NCI-H1694 (cell line): ENCODE measurements at regions not wholly inside any gene's neighbourhood (a gene's known extent, or its start where the extent isn't known, plus 50 kb on each side); places are given as distances from the start of the nearest gene placed in this dataset.

Experiments used
- DNase-seq: peaks from one replicate; lab custom pipeline; 2025; lab: John Stamatoyannopoulos, UW

- DNase-seq, result peak; percentile 35
Measured at GRCh38 chr14:39988939-39989338, 556.7 kb upstream of the FBXO33 start.

DNA sequence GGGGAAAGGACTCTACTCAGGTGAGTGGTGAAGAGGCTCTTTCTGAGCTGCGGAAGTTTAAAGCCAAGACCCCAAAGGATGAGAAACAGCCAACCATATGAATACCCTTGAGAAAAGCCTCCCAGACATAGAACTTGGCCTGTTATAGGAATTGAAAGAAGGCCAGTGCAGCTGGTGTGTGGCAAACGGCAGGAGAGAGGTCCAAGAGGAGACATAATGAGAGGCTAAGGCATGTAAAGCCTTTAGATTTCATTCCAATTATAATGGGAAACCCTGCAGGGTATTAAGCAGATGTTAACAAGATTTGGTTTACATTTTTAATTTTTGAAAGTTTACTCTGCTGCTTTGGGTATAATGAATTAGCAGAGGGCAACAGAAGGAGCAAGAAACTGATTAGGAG, 552.1 kb upstream of the FBXO33 start:
- no peak for DNase-seq

DNA sequence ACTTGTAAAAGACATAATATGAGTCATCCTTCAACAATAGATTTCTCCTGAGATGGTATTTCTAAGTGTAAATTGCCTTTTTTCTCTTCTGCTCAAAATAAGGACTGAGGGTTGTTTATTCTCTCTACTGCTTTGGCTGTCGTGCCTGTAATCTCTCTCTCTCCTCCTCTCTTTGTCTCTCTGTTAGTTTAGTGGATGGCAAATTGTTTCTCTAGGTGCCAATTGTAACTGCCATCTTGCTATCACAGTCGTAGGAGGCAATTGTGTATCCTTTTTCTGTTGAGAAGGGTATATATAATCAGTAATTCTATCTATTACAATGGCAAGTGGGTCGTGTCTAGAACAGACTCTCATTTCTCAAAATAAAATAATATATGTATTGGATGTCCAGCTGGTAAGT, 545.0 kb upstream of the FBXO33 start:
- no peak for DNase-seq

DNA sequence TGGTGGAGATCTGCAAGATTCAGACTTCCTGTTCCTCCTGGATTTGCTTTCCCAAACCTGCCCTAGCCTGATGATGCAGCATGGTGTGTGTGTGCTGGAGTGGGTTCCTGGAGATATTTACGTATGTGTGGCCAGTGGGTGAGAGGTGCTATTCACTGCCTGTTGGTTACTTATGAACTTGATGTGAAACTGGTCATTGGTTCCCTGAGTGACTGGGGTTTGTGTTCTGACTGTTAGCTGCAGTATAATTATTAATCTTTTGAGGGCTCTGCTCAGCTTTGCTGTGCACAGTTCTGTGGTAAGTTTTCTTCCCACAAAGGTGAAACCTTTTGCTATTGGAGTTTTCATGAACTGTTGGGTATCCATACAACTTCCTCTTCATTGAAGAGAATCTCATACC, 541.8 kb upstream of the FBXO33 start:
- no peak for DNase-seq

- DNase-seq, result no peak
Measured at GRCh38 chr14:39972704-39973103, 540.5 kb upstream of the FBXO33 start.

DNA sequence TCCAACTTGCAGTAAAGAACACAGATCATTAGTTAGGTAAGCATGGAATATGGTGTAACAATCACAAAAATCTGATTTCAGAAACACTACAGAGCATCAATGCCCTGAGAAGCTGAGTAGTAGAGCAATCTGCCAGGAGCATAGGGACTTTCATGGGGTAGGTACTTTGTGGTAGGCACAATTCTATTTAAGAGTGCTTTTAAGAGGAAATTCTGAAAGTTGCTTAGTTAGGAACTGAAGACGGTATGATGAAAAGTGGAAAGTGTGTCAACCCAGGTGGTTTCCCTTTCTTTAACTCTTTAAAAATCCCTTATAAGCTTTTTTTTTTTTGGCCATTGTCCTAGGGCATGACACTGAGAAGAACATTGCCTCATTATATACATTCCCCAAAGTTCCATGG, 535.7 kb upstream of the FBXO33 start:
- no peak for DNase-seq

DNA sequence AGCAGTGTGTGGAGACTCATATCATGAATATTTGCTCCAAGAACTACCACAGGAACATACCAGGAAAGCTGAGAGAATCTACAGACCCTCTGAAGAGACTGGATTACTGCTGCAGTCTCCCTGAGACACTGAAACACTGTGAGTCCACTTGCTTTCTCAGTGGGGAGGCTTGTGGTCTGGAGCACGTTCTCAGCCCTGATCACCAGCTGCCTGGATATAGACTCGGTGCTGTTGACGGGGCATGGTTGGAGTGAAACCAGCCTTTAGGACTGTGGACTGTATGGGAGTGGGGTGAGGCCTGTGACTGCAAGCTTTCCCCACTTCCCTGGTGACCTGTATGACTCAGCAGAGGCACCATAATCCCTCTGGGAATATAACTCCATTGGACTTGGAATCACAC, 525.8 kb upstream of the FBXO33 start:
- DNase-seq, result no peak

- no peak for DNase-seq
Measured at GRCh38 chr14:39957290-39957689, 525.1 kb upstream of the FBXO33 start.

- DNase-seq, result peak; percentile 27
Measured at GRCh38 chr14:39956372-39956771, 524.1 kb upstream of the FBXO33 start.

- DNase-seq, result no peak
Measured at GRCh38 chr14:39948235-39948634, 516.0 kb upstream of the FBXO33 start.

- DNase-seq, result no peak
Measured at GRCh38 chr14:39946807-39947206, 514.6 kb upstream of the FBXO33 start.

DNA sequence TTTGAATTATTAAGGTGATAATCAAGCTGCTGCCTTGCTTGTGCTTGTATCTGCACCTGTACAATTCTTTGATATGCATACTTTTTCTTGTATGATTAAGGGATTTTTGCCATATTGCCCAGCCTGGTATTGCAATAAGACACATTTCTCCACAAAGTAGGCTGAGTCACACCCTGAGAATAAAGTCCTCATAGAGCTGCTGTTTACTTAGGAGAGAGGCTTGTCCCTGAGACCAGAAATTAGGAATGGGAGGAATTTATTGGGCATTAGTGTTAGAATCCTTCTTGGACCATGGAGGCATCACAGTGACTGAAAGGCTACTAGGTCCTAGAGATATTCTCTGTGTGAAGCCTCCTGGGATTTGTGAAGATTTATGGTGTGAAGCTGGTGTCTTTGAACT, 506.8 kb upstream of the FBXO33 start:
- no peak for DNase-seq

DNA sequence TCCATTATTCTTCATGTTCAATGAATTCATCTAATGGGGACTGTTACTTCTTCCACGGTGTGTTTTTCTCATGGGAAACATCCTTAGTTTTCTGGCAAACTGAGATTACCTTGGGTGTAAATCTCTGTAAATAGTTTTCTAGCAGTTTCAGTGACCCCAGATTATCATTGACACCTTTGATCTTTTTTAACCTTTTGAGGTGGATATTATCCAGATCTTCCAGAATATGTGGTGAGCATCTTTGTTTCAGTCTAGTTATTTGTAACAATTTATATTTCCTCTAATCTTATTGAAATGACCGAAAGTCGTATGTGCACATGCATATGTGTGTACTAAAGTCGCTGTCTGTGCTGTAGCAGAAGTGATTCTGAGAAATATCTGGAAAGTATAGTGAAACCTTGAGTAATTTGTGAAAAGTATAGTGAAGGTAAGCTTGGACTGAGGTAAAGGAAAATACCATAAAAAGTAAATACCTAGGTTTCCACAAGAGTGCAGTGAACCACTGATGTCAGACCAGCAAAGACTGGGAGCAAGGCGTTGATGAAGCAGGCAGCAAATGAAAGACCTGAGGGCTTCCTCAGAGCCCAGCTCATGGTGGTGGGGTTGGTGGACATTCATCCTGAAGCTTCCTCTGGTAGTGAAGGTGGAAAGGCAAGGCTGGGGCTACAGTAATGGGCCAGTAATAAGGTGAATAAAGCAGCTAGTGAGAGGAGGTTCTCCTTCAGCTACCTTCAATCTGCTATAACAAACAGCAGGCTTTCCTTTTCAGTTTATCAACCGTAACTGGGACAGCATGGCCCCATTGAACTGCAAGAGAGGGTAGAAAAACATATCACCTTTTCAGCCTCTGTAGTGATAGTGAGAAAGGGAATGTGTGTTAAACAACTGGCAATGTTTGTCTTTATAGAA, 480.2 kb upstream of the FBXO33 start:
- no peak for DNase-seq

- DNase-seq, result no peak
Measured at GRCh38 chr14:39897657-39898056, 465.4 kb upstream of the FBXO33 start.

GRCh38 chr14:39890026-39890425, 457.8 kb upstream of the FBXO33 start:
- DNase-seq, result no peak

DNA sequence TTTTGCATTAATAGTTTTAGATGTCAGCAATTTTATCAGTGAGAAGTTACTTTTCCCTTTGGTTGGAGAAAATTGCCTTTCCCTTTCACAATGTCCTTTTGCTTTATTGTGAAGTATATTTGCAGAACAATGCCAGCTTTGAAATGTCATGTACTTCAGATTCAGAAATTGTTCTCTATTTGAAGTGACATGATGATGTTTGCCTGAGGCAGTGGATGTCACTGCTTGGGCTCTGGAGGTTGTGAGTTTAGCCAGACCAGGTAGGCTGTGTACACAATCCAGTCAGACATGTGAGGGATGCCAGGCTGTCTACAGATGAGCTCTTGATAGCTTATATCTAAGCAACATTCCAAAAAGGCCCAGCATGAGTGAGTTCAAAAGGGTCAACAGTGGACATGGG, 451.9 kb upstream of the FBXO33 start:
- no peak for DNase-seq

DNA sequence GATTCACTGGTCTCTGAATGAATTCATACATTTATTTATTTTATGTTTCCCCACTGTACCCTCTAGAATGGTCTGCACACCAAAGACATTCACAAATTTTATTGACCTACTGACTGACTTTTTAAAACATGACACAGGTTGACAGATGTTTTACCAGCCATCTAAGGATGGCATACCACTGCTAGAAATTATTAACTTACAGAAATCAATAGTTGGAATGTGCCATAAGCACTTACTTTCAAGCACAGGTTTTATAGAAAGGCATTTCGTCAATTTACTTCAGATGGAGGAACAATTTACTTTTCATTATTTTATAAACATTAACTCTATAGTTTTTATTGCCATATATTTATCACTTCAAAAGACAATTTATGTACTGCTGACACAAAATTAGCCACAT, 448.7 kb upstream of the FBXO33 start:
- no peak for DNase-seq

DNA sequence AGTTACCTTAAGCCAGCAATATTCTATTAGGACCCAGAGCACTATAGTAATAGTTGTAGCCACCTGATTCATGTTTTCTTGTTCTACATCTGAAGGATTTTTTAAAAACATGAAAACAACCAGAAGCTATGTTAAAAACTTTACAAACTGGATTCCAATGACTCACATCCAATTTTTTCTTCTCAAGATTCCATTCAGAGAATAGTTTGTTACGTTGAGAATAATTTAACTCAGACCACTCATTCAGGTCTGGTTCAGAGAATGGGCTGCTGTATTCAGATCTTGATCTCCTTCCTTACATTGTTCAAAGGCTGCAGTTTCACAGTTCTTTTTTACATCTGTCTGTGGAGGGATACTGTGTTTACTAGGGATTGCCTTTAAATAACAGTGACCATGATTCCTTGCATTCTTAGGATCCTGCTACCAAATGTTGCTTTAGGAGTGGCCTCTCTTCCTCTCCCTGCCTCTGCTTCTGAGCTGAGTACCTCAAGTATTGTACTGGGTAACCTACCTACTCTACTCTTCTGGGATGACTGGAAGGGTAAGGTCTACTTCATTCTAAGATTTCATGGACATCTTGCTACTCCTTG, 448.0 kb upstream of the FBXO33 start:
- DNase-seq, result no peak

DNA sequence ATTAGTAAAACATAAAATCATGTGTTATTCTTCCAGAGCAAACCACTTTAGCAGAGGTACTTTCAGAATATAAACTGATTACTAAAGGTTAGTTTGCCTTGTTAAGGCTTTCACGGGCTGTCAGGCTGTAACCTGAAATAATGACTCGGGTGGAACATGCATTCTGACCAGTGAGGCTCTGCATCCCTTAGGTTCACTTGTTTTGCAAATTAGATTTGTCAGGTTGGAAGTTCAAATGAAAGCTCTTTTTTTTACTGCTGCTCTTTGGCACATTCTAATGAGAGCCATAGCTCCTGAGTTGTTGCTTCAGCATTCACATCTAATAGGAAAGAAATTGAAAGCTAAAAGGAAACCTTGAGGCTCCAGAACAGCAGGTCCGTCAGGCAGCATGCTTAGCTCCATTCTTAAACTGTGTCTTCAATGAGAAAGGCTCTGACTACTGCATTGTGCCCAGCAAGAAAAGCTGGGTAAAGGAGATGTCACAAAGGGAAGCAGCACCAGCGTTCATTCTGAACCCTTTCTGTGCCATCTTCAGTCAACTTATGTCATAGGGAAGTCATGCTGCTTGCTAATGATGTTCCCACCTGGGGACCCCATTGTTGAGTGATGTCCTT, 445.5 kb upstream of the FBXO33 start:
- no peak for DNase-seq

GRCh38 chr14:39876916-39877315, 444.7 kb upstream of the FBXO33 start:
- DNase-seq, result no peak

DNA sequence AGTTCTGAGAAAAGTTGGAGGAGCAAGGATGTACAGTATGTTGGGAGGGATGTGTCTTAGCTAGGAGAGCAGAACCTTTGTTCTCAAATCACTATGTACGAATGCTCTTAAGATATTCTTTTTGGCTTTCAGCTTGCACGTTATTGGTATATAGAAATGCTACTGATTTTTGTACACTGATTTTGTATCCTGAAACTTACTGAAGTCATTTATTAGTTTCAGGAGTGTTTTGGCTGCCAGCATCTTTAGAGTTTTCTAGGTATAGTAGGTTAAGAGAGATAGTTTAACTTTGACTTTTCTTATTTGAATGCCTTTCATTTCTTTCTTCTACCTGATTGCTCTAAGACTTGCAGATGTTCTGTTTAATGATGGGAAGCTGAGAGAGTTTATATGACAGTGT, 442.8 kb upstream of the FBXO33 start:
- no peak for DNase-seq

DNA sequence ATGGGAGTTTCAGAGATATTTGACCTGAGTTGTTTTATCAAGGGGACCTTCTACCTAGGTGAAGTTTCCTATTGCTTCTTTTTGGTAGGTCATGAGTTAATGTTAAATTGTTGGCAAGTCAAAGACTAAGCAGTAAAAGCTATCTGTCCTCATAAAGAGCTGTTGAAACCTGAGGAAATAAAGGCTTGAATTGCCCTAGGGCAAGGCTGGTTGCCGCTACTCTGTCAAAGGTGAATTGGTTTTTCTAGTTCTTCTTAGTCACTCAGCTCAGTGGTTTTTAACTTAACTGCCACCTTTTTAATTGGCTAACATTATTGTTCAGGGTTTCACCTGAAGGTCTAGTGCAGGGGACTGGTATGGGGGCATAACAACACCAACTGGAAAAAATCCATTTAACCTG, 441.6 kb upstream of the FBXO33 start:
- no peak for DNase-seq

DNA sequence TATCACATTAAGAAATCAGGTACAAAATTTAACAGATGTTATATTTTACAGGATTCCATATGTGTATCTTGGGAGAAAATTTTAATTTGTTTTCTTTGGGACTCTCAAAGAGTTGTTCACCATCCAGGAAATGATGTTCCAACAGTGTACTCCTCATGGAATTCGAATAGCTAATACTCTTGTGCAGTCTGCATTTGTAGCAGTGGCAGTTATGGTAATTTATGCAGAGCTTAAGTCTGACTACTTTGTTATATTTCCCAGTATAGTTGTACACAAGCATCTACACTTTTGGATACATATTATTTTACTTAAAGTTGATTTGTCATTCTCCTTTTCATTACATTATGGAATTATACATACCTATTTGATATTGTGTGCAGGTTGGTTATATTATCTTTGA, 436.7 kb upstream of the FBXO33 start:
- no peak for DNase-seq
